ENCODE measurements at regions not wholly inside any gene's neighbourhood (a gene's known extent, or its start where the extent isn't known, plus 50 kb on each side); places are given as distances from the start of the nearest gene placed in this dataset.
A peak's percentile ranks its signal among the peaks of the same experiment; 100 is the strongest.
"Not testable (repeated sequence)": the region's sequence is repeated elsewhere in the genome, so short reads cannot be mapped to it uniquely, and the experiment has no call there.

DNA sequence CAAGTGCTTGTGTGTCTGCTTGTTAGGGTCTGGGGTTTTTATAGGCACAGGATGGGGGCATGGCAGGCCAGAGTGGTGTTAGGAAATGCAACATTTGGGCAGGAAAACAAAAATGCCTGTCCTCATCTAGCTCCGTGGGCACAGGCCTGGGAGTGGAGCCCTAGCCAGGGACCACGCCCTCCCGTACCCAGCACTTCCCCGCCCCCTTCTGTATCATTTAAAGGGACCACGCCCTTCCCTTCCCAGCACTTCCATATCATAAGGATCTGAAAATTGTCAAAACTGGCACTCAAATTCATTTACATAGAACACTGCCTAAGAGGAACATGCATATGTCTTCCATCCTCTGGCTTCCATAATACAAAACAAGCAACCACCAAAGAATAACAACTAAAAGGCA, 185.8 kb downstream of the B3GLCT start:
- no peak for DNase-seq

DNA sequence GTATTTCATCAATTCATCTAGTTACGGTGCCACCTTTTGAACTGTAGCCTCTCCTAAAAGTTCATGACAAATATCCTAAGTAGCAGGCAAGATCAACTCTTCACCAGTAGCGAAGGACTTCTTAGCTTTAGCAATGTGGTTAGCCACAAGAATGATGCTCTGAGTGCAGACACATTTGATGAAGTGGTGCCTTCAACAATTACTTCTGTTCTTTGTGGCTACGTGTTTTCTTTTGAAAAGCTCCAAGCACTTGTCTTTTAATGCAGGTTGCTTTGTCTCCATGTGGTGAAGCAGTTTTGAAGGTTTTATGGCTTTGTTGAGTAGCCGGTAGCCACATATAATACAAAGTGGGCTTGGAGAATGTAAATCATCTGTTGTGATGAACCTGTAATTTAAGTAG, 194.7 kb downstream of the B3GLCT start:
- DNase-seq, result no peak

DNA sequence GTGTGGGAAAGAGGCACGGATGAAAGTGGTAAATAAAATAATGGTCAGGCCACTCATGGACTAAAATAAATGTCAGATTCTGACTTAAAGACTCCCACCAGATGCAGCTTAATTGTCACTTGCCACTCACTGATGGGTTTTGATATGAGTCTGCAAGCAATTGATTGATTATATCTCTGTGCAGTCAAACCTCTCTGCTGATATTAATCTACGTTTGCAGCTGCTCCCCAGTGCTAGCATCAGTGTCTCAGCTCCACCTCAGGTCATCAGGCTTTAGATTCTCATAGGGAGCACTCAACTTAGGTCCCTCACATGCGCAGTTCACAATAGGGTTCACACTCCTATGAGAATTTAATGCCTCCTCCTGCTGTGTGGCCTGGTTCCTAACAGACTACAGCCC, 195.3 kb downstream of the B3GLCT start:
- DNase-seq, result no peak

DNA sequence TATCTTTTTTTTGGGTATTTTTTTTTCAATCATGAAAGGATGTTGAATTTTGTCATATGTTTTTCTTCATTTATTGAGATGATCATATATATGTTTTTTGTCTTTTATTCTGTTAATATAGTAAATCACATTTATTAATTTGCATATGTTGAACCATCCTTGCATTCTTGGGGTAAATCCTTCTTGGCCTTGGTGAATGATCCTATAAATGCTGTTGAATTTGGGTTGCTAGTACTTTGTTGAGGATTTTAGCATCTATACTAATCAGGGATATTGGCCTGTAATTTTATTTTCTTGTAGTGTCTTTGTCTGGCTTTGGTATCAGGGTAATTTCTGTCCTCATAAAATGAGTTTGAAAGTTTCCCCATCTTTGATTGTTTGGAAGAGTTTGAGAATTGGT, 199.9 kb downstream of the B3GLCT start:
- no peak for DNase-seq

DNA sequence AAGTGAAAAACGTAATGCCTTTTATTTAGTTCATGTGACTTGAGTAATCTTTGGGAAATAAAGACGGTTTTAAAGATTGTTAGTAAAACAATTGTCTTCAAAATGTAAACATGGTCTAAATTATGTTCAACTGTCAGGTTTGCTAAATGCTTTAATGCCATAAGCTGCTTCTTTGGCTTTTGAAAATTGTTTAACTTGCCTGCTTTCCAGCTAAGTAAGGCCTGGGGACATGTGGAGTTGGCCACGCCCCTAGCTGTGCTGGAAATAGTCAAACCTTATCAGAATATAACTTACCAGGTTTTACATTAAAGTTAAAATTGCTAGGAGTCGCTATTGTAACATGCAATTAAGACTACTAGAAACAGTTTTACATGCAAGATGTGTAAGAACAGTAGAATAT, 203.9 kb downstream of the B3GLCT start:
- DNase-seq, result not testable (repeated sequence)

DNA sequence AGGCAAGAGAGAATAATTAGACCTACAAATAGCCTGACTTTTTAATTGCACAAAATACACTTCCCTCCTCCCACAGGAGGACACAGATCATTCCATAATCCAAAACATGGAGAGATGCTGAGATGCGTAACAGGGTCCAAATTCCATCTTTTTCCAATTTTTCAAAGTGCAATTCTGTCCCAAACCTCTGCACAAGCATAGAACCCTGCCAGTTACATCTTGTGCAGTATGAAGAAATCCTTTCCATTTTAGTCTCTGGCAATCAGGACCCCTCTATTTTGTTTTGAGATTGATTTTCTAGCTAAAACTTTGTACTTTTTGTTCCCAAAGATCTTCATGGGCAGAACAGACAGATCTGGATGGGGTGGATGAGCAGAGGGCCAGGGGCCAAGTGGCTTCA, 209.2 kb downstream of the B3GLCT start:
- no peak for DNase-seq

DNA sequence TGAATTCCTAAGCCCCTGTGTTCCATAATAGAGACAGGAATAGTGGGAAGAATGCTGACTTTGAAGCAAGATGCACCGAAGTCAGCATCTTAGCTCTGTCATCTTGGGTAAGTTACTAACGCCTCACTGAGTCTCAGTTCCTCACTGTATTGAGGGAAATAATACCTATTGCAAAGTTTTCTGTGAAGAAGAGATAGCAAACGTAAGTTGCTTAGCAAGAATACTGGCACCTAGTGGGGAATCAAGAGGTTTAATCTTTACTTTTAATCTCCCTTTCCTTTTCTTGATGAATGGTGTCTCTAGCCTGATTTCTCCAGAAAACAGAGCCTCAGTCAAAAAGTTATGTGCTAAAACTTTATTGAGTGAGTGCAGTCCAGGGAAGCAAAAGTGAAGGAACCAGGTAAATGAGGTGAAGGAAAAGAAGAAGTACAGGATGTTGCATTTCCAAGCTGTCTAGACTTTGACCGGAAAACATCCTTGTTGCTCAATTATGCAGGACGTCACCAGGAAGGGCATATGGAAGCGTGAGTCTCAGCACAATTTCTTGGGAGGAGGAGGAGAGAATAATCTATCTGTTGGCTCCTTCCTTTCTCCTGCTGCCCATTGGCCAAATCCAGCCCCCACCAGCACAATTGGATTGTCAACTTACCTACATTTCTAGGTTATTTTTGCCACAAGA, 210.0 kb downstream of the B3GLCT start:
- DNase-seq, result no peak

DNA sequence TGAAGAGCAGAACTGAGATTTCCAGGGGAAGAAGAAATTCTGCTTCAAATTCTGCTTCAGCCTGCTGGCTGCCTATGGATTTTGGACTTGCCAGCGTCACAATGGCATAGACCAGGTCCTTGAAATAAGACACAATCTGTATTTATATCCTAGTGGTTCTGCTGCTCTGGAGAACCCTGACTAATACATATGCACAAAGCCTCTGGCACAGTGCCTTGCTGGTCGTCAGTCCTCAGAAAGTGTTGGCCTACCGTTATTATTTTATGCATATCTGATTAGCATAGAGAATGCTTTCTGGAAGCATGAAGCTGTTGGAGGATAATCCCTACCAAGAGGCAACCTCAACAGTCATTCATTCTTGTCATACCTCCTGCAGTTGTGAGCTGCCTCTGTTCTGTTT, 213.7 kb downstream of the B3GLCT start:
- no peak for DNase-seq

DNA sequence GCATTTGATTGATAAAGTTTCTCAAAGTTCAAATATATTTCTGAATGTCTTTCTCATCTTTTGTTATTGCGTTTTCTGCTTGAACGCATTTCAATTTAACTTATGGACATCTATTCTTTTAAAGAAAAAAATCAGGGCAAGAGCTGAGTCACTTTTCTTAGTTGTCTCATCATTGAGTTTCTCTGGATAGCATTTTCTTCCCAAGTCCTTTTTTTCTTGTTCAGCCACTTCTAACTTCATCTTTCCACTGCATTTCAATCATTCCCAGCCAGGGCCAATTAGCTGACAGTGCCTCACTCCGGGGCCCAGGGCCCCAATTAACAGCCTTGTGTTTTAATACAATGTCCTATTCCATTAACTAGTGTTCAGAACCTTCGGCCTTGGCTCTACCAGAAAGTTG, 216.3 kb downstream of the B3GLCT start:
- DNase-seq, result no peak

DNA sequence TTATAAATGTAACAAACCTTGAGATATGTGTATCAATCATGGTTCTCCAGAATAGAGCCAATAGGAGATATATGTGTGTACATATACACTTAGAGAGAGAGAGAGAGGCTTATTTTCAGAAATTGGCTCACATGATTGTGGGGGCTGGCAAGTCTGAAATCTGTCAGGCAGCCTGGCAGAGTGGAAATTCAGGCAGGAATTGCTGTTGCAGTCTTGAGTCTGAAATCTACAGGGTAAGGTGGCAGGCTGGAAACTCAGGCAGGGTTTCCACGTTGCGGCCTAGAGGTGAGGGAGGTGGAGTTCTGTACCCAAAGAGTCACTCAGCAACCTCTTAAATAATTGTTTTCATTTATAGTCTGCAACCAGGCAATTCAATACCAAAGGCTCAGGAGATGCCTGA, 218.4 kb downstream of the B3GLCT start:
- DNase-seq, result no peak

DNA sequence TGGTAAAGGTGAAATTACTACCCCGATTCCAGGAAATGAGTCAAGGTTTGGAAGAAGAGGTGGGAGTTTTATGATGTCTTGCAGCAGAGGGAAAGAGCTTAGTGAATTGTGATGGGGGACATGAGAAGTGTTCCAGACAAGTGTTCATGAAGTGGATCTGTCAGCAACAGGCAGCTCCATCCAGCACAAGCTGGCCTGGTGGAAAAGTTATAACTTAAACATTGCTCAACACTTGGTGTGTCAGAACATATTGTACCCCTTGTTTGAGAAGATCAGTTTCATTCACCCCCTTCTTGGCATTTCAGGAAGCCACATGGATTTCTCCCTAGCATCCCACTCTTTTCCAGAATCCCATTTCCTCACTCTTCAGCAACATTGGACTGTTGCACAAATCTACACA, 222.0 kb downstream of the B3GLCT start:
- no peak for DNase-seq

DNA sequence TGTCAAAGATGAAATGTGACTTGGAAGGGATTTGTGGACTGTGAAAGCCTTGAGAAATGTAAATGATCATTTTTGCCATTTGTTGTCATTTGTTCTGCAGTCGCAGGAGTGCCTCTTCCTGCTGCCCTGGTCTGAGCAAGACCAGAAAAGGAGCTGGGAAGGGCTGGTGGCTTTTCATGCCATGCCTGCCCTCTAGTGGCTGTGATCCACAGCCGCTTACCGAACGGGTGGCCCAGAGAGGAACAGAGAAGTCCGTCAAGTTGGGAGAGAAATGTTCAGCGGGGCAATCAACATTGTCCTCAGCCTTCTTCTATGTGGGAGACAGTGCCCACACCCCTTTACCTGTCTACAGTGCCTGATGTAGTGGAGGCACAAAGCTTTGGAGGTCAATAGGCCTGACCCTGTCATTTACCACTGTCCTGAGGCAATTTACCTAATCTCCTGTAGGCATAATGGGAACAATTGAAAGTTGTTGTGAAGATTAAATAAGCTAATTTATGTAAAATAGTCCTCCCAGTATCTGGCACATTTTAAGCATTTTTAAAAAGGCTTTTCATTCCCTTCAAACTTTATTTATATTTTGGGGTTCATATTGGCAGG, 224.5 kb downstream of the B3GLCT start:
- DNase-seq, result peak; percentile 36

DNA sequence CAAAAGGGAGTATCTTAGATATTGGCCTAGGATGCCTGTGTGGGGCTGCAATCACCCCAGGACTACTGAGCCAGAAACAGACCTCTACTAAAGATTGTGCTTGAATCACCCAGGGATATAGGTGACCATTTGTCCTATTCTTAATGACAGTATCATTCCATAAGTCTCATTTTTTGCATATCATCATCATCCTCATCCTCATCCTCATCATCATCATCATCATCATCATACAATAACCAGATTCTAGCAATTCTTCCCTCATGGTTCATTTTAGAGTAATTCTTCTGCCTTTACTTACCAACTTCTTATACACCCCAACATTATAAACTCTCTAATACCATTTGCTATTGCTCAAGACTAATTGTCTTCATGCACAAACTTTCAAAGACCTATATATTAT, 226.6 kb downstream of the B3GLCT start:
- no peak for DNase-seq

DNA sequence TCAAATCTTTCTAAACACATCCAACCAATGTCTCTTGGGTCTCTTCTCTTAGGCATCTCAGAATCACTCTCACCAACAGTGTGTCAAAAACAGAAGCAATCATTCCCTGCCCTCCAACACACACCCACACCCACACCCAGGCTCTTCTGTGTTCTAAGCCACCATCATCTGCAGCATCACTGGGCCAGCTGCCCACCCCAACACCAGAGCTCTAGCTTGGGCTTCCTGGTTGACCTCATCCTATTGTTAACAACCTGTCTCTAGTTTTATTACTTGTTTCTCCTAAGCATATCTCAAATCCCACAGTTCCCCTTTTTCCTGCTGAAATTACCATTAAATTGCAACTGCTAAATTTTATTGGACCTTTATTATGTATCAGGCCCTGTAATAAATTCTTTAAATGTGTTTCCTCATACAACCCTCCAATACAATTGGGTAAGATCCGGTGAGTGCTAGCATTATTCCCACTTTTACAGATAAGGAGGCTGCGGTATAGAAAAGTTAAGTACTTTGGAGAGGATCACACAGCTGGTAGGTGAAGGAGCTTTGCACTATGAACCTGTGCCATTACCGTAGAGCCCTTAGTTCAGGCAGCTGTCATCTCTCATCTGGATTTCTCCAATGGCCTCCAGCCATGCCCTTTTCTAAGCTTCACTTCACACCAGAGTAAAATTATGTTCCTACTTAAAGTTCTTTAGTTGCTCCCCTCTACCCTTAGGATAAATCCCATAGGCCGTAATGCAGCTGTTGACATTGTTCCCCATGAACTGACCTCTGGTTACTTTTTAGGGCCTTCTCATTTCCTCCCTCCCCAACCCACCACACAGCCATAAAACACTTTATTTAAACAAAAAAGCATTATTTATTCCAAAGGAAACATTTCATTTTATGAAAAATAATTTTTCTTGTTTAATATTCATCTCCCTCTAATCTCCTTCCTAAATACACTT, 227.7 kb downstream of the B3GLCT start:
- no peak for DNase-seq

DNA sequence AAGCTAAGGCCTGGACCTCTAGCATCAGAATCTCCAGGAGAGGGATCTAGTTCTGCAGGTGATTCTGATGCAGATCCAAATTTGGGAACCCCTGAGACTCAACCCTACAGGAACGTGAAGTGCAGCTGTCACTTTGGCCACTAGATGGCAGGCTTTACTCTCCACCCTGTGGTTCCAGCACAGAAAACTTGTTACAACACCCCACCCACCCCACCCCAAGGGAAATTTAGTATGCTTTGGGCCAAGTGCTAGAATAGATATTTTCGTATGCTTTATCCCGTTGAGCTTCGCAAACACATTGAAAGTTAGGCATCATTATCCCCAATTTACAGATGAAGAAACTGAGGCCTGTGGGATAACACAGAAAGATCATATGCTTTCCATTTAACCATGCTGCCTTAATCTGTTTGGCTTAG, 232.0 kb downstream of the B3GLCT start:
- DNase-seq, result peak; percentile 10

DNA sequence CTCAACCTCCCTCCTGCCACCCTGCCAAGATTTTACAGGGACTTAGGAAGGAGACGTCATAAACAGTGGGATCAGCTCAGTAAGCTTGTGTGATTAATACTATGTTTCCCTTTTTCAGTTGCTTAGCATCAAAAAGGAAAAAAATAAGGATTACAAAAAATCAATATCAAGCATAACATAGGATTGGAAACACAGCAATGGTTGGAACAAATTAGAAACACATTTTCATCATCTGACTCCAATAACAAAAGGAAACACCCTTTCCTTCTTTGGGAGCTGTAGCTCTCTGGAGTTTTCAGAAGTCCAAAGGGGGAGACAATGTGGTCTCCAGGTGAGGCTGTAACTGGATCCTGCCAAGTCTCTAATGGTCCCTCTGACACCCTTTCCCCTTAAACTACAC, 233.4 kb downstream of the B3GLCT start:
- no peak for DNase-seq

DNA sequence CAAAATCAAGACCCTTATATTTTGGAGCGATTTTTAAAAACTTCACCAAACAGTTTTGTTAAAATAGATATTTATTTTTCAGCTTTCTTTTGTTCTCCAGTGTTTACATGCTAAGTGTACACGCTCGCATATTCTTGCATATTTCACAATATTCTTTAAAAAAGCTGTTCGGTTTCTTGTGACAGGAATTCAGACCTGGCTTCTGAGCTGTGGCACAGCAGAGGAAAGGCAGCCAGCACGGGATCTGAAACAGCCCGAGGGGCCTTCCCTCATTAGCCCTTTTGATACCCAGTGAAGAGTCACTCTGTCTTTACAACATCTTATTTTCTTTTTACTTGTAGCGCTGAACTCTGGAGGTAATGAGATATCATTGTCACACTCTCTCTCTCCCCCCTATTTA, 234.0 kb downstream of the B3GLCT start:
- no peak for DNase-seq

DNA sequence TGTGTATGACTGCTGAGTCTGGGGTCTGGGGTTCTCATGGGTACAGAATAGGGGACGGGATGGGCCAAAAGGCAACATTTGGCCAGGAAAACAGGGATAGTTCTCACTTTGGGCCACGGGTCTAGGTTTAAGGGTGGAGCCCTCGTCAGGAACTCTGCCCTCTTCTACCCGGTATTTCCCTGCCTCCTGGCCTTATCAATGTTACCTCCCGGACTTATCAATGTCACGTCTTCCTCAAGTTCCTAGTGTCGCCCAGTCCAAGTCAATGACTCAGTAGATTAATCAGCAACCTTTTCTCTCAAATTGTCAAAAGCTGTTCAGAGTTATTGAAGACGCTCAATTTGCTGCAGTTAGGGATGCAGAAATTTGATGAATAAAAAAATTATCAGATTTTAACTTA, 234.8 kb downstream of the B3GLCT start:
- DNase-seq, result no peak

DNA sequence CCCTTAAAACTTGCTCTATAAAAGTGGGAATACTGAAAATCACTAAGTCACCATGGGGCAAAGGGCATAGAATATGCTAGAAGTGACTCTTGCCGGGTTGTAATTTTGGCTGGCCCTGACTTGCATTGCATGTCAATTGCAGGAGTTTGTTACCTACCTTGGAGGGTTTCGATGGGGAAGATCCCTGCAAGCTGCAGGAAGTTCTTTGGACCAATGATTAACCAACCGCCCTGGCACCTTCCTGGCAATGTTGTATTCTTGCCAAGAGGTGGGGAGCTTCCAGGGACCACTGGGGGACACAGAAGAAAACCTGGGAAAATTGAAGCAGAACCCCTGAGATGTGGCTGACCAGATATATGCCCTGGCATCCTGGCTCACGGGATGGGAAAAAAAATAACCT, 235.8 kb downstream of the B3GLCT start:
- no peak for DNase-seq

DNA sequence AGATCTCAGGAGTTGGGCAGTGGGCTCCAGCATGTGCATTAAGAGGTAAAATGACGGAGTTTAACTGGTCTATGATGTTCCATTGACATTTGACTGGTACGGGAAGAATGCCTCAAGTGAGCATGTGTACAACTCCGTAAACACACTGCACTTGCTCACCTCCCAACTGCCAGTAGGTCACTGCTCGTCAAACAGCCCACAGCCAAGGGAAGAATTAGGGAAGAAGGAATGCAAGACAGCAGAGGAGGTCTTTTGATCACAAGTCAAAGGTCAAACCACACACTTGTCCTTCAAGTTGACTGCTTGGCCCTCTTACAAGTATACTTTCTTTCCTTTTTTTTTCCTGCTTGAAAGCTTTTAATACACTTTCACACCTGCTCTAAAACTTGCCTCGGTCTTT, 236.7 kb downstream of the B3GLCT start:
- no peak for DNase-seq

DNA sequence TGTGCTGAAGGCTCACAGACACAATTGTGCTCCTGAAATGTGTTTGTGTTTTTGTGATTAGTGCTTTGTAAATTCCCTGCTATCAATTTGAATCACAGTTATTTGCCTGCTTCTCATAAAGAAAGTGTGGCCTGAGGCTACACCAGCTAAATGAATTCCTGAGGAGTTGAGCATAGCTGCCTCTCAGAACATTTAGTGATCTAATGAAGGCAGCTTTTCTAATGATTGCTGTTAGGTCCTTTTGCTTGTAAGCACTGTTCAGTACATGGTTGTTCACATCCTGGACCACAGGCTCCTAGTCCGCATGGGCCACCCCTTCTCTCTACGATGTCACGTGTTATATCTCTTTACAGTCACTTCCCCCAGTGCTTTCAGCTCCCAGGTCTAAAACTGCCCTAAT, 238.2 kb downstream of the B3GLCT start:
- no peak for DNase-seq

DNA sequence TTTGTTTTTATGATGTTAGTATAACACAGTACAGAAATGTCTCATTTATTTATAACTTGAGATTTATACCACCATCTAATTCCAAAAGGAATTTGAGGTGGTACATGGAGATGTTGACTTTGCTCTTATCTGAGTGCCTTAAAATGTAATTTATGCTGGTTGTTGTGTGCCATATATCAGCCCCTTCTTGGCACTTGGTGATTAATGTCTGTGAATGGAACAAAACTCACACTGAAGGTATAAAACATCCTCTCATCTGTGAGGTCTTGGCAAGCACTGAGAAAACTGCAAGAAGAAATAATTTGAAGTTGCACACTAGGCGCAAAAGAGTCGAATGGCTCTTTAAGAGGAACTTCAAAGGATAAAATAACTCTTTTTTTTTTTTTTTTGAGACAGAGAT, 240.4 kb downstream of the B3GLCT start:
- DNase-seq, result no peak

DNA sequence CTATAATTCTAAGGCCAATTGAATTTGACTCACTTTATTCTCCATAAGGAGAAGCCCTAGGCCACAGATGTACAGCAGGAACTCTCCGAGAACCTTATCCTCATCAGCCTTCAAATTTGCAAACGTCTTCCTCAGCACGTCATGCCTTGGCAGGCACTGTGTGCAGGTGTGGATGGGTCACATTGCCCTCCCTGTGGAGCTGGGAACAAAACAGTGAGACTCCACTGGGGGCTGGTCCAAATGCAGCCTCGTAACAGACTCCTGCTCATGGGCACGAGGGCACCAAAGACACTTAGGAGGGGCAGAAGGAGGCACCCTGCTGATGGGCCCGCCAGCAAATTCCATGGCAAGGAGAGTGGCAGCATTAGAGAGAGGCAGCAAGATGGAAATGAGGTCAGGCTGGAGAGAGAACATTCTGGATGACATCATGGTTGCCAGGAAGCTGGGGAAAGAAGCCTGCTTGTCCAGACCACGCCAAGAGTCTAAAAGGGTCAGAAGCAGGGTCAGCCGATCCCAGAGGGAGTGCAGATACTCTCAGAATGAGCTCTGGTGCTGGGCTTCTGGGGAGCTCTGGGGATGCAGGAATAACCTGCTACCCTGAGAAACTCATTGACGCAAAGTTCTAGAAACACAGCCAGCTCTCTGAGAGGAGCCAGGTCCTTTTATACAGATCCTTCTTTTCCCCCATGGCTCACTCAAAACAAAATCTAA, 242.2 kb downstream of the B3GLCT start:
- no peak for DNase-seq
